ENCODE measurements at regions not wholly inside any gene's neighbourhood (a gene's known extent, or its start where the extent isn't known, plus 50 kb on each side); places are given as distances from the start of the nearest gene placed in this dataset.

- TF ChIP-seq CTCF (IDR thresholded peaks at IDR 0.05) (no peak), POLR2A (IDR thresholded peaks at IDR 0.05) (no peak)
Measured at GRCh38 chr16:55991843-55992242, 116.7 kb upstream of the CES5A start.
